ENCODE measurements at regions not wholly inside any gene's neighbourhood (a gene's known extent, or its start where the extent isn't known, plus 50 kb on each side); places are given as distances from the start of the nearest gene placed in this dataset.

GRCh38 chrX:118167361-118167760 lies 50.8 kb upstream of the KLHL13 start:
- no peak for DNase-seq
- intact Hi-C loops (cut with DNase I): no loop called here
- Histone ChIP-seq H3K27me3 (no peaks in the 10 kb centered on the region), H3K4me3 (no peak overlapping the region), H3K4me1 (ENCODE audit: insufficient read depth) (no peaks in the 10 kb centered on the region), H3K9me3 (no peaks in the 10 kb centered on the region), H3K36me3 (no peaks in the 10 kb centered on the region), H3K27ac (no peak overlapping the region)
- TF ChIP-seq EP300 (IDR thresholded peaks at IDR 0.05) (no peak), CTCF (IDR thresholded peaks at IDR 0.05) (no peak), POLR2A (IDR thresholded peaks at IDR 0.05) (no peak)
- 88 to 97% (median 93%) methylated on average over 1 of the region's 1 CpG for WGBS, 3 donors

GRCh38 chrX:118171356-118171755 lies 54.7 kb upstream of the KLHL13 start:
- no peak for TF ChIP-seq EP300 (IDR thresholded peaks at IDR 0.05)
- no peak for TF ChIP-seq CTCF (IDR thresholded peaks at IDR 0.05)
- TF ChIP-seq POLR2A (IDR thresholded peaks at IDR 0.05): no peak
- H3K9me3 ChIP-seq: no peaks in the 10 kb centered on the region
- no peak for DNase-seq

GRCh38 chrX:118174516-118175098 lies 58.0 kb upstream of the KLHL13 start:
- Histone ChIP-seq H3K27ac (no peak overlapping the region), H3K36me3 (no peaks in the 10 kb centered on the region), H3K9me3 (no peaks in the 10 kb centered on the region), H3K27me3 (no peaks in the 10 kb centered on the region), H3K4me3 (no peak overlapping the region), H3K4me1 (ENCODE audit: insufficient read depth) (no peaks in the 10 kb centered on the region)
- no peak for DNase-seq
- TF ChIP-seq EP300 (IDR thresholded peaks at IDR 0.05): no peak
- TF ChIP-seq POLR2A (IDR thresholded peaks at IDR 0.05): no peak
- WGBS, 3 donors: 44 to 54% (median 47%) methylated on average over 5 of the region's 5 CpGs
- intact Hi-C loops (cut with DNase I): no loop called here

More at GRCh38 chrX:118171356-118171755, 54.7 kb upstream of the KLHL13 start:
- Histone ChIP-seq H3K4me3 (no peak overlapping the region), H3K36me3 (no peaks in the 10 kb centered on the region), H3K4me1 (ENCODE audit: insufficient read depth) (no peaks in the 10 kb centered on the region), H3K27me3 (no peaks in the 10 kb centered on the region), H3K27ac (no peak overlapping the region)
- intact Hi-C loops (cut with DNase I): no loop called here

DNA sequence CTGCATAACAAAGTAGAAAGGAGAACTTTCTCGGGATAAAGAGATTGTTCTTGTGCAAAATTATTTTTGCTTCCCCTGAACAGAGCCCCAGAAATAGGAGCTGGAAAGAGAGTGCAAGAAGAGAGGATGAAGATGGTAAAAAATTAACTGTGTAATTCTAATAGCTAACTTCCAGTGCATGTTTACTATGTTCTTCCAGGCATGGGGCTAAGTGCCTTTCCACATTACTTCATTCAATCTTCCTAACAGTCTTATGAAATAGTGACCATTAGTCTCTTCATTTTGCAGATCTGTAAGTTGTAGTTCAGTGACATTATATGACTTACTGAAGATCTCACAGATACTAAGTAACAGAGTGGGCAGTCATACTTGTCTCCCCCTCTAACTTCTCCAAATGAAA lies 61.1 kb upstream of the KLHL13 start:
- Histone ChIP-seq H3K27me3 (no peaks in the 10 kb centered on the region), H3K36me3 (no peaks in the 10 kb centered on the region), H3K4me3 (no peak overlapping the region), H3K27ac (no peak overlapping the region), H3K4me1 (ENCODE audit: insufficient read depth) (no peaks in the 10 kb centered on the region), H3K9me3 (no peaks in the 10 kb centered on the region)
- no peak for TF ChIP-seq EP300 (IDR thresholded peaks at IDR 0.05)
- TF ChIP-seq POLR2A (IDR thresholded peaks at IDR 0.05): no peak
- no peak for TF ChIP-seq CTCF (IDR thresholded peaks at IDR 0.05)
- 69 to 84% (median 77%) methylated on average over 1 of the region's 1 CpG for WGBS, 3 donors
- intact Hi-C loops (cut with DNase I): no loop called here
- no peak for DNase-seq

GRCh38 chrX:118178450-118178849 lies 61.8 kb upstream of the KLHL13 start:
- H3K4me3 ChIP-seq: no peak overlapping the region
- no peak for DNase-seq
- H3K27me3 ChIP-seq: no peaks in the 10 kb centered on the region
- no peak overlapping the region for H3K27ac ChIP-seq
- 70 to 84% (median 82%) methylated on average over 7 of the region's 7 CpGs for WGBS, 3 donors
- H3K36me3 ChIP-seq: no peaks in the 10 kb centered on the region
- no peaks in the 10 kb centered on the region for H3K4me1 ChIP-seq (ENCODE audit: insufficient read depth)
- no peaks in the 10 kb centered on the region for H3K9me3 ChIP-seq
- intact Hi-C loops (cut with DNase I): no loop called here
- TF ChIP-seq CTCF (IDR thresholded peaks at IDR 0.05): no peak

All from ovary (tissue), 7 donors.